ENCODE measurements at regions not wholly inside any gene's neighbourhood (a gene's known extent, or its start where the extent isn't known, plus 50 kb on each side); places are given as distances from the start of the nearest gene placed in this dataset.
A peak's percentile ranks its signal among the peaks of the same experiment; 100 is the strongest.
"Not testable (repeated sequence)": the region's sequence is repeated elsewhere in the genome, so short reads cannot be mapped to it uniquely, and the experiment has no call there.

DNA sequence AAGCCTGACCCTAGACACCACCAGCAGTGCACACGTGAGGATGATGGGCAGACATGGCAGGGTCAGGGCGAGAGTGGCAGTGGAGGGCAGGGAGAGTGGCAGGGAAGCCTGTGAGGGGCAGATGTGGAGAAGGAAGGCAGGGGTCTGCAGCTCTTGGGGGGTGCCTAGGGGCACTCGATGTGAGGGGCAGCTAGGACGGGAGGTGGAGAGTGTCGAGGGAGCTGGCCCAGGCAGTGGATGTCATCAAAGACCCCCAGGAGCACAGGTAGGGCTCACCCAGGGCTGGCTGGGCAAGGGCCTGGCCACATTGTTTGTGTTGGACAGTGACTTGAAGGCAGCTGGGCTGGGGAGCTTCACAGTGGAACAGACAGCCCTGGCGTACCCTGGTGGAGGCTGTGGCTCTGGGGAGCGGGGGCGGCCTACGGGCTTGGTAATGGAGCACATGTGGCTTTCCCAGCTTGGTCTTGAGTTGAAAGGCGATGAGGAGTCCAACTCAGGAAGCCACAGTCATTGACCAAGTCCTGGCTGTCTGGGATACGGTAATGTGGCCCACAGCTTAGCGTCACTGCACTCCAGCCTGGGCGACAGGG is 87.1 kb downstream of the RTP5 start:
- DNase-seq (ENCODE audit: extremely low read depth in 1 of 2, low read depth in 1 of 2), result no peak

DNA sequence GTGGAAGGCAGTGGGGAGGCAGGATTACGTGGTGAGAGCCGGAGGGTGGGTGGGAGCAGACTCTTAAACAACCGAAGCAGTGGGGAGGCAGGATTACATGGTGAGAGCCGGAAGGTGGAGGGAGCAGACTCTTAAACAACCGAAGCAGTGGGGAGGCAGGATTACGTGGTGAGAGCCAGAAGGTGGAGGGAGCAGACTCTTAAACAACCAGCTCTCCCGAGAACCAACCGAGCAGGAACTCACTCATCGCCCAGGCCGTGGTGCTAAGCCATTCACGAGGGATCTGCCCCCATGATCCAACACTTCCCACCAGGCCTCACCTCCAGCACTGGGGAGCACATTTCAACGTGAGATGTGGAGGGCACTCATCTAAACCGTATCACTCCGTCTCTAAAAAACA is 87.7 kb downstream of the RTP5 start:
- DNase-seq (ENCODE audit: extremely low read depth in 1 of 2, low read depth in 1 of 2), result no peak

DNA sequence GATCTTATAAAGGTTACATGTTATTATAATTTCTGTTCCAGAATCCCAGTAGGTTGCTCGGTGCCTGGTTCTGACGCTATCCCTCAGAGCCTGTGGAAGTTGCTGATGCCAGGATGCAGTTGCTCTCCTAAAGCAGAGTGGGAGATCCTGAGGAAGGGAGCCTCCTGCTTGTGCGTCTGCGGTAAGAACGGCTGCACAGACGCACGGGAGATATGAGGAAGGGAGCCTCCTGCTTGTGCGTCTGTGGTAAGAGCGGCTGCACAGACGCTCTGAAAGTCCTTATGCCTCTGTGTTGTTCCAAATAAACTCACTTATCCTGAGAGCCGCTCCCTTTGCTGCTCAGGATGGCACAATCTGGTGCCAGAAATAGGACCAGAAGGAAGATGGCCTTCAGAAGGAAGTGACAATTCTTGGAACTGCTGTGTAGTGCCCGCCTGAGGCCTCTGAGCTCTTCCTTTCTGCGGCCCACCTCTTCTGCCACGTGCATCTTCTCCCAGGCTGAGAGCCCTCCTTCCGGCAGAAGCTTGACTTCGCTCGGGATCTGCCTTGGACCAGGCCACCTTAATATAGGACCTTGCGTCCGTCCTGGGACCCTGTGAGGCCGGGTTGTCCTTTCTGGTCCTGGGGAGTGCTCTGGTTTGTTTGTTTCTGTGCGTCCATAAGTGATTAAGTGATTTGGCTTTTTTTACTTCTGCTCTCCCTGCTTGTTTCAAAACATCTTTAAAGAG is 89.5 kb downstream of the RTP5 start:
- no peak for DNase-seq (ENCODE audit: extremely low read depth in 1 of 2, low read depth in 1 of 2)

DNA sequence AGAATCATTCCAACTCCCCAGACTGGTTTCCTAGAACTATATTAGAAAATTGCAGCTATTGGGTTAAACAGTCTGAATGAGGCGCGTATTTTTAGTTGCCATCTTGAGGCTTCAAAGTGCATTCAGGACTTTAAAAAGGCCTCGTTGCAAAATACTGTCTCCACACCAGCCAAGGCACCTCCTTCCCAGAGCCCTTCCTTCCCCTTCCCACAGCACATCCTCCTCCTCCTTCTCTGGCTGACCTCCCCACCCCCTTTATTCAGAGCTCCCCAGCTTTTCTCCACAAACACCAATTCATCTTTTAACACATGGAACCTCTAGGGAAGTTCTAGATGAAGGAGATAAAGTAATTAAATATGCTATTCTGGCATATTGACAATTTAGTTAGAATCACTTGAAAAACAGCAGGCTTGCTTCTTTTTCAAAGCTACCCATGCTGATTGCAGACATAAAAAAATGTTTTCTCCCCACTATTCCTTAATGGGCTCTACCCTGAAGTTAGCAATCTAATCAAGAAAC is 90.3 kb downstream of the RTP5 start:
- no peak for DNase-seq (ENCODE audit: extremely low read depth in 1 of 2, low read depth in 1 of 2)

DNA sequence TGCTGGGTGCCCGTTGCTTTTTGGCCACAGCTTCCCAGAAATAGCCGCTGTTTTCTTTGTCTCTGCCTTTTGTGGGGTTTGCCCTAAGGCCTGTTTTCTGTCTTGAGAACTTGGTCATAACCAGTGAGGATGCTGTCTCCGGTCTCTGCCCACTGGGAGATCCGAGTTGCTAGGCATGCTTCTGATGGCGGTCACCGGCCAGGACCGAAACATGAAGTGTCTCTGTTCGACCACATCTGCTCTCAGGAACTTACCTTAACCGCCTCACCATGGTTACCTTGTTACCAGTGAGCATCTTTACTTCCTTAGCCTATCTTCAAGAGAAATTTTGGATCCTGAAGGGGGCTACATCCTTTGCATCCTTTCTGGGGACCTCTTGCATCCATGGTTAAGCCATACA is 91.9 kb downstream of the RTP5 start:
- DNase-seq (ENCODE audit: extremely low read depth in 1 of 2, low read depth in 1 of 2), result no peak

DNA sequence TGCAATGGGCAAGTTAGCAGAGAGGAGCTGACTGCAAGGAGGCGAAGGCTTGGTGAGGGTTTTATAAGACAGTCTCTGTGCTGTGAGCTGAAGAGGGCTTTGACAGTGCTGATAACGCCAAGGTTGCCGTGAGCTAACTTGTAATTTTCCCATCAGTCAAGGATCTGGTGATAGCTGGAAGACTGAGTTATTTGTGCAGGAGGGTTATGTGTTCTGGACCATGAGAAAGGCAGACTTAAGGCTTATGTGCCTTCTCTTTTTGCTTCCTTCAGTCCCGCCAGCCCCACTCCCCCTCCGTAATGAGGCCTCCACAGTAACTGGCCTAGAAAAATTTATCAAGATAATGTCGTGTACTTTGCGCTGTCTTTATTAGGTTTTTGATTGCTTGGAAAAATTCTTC is 94.6 kb downstream of the RTP5 start:
- no peak for DNase-seq (ENCODE audit: extremely low read depth in 1 of 2, low read depth in 1 of 2)

DNA sequence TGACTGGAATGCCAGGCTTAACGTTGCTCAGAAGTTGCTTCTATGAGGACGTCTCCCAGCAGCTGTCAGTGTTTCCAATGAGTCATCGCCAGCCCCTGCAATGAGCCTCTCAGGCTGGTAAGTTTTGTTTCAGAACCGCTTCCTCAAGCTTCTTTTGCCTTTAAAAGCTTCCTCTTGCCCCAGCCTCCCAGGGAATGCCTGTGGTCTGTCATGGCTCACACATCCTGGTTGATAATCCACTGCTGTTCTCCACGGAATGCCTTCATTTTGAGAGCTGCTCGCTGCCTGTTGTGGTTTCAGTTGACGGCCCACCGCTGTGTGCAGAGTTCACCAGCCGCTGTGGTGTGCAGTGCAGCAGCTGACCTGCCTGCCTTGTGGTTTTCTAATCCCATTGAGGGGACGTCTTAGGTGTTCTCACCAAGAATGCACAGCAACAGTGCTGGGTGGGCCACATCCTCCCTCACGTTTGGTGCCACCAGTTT is 96.4 kb downstream of the RTP5 start:
- peak; percentile 58 to 77 for DNase-seq (ENCODE audit: extremely low read depth in 1 of 2, low read depth in 1 of 2)

DNA sequence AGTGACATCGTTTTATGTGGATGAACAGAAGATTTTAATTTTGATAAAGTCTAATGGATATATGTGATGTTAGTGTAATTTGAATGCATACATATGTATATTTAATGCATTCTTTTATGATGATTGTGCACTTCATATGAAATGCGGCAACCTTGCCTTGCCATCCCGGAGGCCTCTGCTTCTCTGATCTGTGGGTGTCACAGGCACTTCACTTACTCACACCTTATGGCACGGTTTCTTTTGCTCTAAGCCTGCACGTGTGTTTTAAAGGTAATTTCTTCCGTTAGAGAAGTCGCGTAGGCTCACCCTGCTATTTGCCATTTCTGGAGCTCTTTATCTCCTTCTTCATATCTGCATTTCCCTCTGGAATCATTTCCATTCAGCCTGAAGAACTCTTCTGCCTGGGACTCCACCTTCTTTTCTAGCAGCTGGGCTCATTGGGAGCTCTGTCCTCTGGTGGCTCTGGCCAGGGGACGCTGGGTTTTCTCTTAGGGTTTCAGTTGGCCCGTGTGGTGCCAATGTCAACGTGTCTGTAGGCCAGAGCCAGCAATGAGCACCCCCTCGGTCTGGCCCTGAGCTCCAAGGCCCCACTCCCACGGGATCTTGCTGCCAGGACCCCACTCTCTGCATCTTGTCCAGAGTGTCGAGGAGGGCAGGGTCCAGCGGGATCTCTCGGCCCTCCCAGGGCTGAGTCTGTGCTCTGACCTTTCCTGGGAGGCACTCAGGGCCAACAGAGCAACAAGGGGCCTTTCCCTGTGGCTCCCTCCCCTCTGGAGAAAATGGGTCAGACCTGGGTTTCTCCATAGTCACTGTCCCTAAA is 97.3 kb downstream of the RTP5 start:
- DNase-seq (ENCODE audit: extremely low read depth in 1 of 2, low read depth in 1 of 2), result no peak

DNA sequence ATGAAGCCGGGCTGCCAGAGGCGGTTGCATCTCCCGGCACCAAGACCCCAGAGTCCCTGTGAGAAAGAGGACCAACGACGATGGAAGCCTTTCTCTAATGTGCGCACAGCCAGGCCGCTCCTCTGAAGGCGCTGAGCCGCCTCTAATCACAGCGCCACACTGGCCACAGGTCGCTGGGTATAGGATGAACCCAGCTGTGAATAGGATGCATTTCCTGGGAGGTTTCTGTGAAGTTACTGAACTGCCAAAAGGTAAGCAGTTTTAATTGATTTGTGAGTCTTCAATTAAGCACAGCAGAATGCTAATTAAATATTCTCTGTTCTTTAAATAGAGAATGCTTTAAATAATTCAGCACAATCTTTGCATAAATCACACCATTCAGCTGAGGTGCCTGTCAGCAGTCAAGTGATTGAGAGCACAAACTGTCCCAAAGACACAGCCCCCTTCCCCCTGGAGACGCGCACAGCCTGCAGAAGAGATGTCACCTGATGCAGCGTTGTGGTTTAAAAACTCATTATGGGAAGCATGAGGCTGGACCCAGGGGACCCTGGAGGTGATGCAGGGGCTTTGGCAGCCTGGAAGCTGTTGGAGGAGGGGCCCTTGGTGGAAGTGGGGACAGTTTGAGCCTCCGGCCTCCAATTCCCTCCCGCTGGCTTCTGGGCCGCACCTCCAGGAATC is 98.1 kb downstream of the RTP5 start:
- no peak for DNase-seq (ENCODE audit: extremely low read depth in 1 of 2, low read depth in 1 of 2)

DNA sequence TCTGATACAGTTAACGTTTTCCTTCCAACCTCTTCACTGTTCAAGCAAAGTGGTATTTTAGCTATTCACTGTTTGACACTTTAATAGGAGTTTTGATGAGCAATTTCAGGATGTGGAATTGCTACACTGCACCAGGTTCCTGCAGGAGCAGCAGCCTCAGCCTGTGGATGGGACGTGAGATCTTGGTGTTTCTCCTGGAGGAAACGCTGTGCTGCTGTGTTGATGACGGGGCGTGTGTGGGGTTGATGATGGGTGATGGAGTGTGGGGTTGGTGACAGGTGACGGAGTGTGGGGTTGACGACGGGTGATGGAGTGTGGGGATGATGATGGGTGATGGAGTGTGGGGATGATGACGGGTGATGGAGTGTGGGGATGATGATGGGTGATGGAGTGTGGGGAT is 98.9 kb downstream of the RTP5 start:
- no peak for DNase-seq (ENCODE audit: extremely low read depth in 1 of 2, low read depth in 1 of 2)

DNA sequence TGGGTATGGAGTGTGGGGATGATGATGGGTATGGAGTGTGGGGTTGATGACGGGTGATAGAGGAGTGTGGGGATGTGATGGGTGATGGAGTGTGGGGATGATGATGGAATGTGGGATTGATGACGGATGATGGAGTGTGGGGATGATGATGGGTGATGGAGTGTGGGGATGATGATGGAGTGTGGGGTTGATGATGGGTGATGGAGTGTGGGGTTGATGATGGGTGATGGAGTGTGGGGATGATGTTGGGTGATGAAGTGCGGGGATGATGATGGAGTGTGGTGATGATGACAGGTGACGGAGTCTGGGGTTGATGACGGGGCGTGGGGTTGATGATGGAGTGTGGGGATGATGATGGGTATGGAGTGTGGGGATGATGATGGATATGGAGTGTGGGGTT is 99.7 kb downstream of the RTP5 start:
- DNase-seq (ENCODE audit: extremely low read depth in 1 of 2, low read depth in 1 of 2), result not testable (repeated sequence)

DNA sequence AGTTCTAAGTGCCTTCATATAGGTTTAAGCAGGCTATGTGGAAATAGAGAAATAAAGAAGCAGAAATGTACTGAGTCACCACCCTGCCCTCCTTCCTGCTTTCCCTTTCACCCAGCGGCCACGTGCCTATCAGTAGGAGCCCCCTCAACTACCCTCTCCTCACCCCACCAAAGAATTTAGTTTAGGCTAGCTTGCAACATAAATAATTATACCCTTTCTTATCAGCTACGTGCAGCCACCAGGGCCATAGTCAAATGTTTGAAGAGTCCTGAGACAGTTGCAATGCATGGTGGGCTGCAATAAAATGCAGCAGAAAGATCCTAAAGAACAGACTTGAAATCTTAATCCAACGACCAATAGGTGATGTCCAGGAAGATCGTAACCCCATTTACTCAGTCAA is 101.2 kb downstream of the RTP5 start:
- no peak for DNase-seq (ENCODE audit: extremely low read depth in 1 of 2, low read depth in 1 of 2)

DNA sequence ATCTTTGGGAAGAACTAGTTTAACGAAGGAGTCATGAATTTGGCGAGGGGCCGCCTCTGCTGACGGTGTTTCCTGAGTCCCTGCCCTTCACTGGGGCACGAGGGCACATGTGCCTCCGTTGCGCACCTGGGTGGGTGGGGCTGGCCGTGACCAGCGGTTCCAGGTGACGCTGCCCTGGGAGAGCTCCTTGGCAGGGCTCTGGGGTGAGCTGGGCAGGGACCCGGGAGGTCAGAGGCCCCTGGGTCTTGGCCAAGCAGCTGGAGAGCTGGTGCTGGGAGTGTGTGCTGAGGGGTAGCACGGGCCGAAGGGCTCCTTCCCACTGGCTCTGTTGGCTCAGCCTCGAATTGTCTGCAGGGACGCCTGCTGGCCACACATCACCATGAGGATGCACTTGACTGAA is 104.6 kb downstream of the RTP5 start:
- DNase-seq (ENCODE audit: extremely low read depth in 1 of 2, low read depth in 1 of 2), result no peak

DNA sequence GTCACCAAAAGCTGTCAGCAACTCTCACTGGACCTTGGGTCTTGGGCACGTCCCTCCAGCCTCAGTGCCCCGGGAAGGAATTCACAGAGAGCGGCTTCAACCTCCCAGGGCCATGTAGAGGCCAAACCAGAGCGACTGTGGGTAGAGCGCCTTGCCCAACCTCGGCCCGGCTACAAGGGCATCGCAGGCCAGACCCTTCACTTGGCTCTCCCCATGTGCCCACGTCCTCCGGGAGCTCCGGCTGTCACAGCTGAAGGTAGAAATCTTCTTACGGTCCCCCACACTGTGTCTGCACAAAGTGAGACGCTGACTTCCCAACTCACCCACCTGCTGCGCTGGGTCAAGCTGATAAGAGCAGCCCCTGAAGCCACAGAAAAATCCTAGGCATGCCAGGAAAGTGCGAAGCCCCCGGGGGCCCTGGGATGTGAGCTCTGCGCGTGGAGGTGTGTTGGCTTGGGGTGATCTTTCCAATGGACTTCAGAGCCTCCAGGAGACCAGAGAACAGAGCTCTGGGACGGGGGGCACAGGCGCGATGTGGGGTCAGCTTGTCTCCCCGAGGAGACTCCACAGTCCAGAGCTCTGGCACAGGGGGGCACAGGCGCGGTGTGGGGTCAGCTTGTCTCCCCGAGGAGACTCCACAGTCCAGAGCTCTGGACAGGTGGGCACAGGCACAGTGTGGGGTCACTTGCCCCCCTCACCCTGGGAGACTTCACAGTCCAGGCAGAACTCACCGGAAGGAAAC is 105.5 kb downstream of the RTP5 start:
- DNase-seq (ENCODE audit: extremely low read depth in 1 of 2, low read depth in 1 of 2), result no peak

DNA sequence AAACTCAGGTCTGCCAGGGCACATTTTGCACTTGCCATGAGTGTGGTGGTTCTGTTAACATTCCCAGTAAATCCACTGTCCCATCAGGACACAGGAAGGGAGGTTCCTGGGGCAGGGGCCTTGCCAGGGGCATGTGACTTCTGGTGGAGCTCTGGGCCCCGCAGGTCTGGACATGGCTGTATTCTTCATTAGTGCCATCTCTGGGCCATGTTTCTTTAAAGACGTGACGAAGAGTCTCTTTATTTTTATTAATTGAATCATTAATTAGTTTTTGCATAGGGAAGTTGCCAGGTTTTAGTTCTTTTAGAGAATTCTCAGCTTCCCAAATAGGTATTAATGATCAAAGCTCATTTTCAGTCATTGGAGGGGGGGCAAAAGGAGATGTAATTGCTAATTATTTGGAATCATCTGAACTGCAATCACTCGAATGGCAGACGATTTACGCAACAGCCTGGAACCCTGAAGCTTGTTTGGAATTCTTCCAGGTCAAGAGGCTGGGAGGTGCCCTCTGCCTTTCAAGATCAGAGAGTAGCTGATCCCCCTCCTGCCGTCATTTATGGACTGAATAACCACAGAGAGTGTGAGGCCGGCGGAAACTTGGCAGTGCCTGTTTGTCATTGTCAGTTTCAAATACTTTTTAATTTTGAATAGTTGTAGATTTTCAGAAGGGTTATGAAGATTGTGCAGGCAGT is 106.2 kb downstream of the RTP5 start:
- DNase-seq (ENCODE audit: extremely low read depth in 1 of 2, low read depth in 1 of 2), result no peak

DNA sequence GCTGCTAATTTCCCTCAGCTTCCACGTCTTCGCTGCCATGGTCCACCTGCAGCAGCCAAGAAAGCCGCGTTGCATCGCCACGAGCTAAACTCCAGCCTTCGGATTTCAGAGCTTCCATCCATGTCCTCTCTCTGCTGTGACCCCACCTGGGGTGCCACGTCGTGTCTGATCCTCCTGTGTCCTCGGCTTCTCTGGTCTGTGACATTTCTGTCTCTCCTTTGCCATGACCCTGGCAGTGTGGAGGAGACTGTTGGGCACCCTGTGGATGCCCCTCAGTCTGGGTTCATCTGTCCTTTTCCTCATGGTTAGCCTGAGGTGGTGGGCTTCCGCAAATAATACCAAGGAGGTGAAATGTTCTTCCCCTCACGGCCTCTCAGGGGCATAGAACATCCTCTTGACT is 106.8 kb downstream of the RTP5 start:
- DNase-seq (ENCODE audit: extremely low read depth in 1 of 2, low read depth in 1 of 2), result no peak

DNA sequence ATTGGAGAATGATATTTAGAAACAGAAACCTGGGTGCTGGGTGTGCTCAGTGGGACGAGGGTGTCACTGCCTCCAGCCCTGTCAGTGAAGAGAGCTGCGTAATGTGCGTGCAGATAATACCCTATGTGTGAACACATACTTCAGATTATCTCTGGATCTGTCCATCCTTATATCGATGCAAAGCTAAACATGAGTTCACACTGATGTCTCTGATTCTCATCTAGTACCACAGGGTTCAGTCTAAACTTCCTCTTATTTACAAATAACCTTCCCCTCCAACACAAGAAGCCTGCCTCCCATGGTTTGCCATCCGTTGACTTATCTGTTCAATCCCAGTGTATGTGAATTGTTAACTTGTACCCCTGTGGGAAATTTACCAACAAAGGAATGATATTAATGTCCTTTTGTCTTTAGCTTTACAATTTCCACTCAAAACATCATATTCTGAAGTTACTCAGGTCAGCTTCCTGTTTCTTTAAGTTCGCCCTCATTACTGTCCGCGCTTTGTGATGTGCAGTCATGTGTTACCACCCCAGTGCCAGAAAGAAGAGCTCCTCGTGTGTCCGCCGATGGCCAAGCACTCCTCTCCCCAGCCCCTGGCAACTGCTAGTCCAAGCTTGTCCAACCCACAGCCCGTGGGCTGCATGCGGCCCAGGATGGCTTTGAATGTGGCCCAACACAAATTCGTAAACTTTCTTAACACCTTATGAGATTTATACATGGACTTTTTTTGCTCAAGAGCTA is 108.2 kb downstream of the RTP5 start:
- no peak for DNase-seq (ENCODE audit: extremely low read depth in 1 of 2, low read depth in 1 of 2)

DNA sequence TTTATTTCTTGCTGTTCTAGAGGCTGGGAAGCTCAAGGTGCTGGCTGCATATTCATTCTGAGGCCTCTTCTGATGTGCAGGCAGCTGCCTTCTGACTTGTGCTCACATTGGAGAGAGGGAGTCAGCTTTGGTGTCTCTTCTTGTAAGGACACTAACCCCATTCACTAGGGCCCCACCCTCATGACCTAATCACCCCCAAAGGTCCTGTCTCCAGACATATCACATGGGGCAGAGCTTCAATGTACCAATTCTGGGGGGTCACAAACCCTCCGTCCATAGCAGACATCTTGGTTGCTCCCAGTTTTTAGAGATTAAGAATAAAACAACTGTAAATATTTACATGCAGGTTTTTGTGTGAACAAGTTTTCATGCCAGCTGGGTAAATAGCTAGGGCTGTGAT is 109.1 kb downstream of the RTP5 start:
- no peak for DNase-seq (ENCODE audit: extremely low read depth in 1 of 2, low read depth in 1 of 2)

DNA sequence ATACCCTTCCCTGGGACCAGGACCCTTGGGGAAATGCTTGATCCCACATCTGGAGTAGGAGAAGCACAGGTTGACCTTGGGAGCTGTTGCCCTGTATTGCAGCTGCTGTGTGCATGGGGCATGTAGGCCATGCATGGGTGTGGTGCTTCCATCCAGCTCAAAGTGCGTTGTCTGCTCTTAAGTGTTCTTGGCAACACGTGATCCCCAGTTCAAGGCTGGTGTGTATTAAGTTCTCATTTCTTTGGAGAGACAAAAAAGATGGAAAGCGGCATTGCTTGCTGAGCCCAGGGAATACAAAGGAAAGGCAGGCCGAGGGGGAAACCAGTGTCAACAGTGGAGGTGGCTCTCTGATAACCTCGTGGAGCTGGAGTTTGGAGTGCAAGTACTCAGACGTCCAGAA is 110.7 kb downstream of the RTP5 start:
- DNase-seq (ENCODE audit: extremely low read depth in 1 of 2, low read depth in 1 of 2), result no peak
